GM18868 (cell line): ENCODE measurements at regions not wholly inside any gene's neighbourhood (a gene's known extent, or its start where the extent isn't known, plus 50 kb on each side); places are given as distances from the start of the nearest gene placed in this dataset.

ENCODE experiments used
- ATAC-seq: cut with Tn5 transposase; IDR thresholded peaks from one replicate; pipeline ENCODE4 v1.9.1; 2021; ENCODE audit warnings: mild to moderate bottlenecking, moderate library complexity; ENCODE audit not compliant: unreplicated experiment

DNA sequence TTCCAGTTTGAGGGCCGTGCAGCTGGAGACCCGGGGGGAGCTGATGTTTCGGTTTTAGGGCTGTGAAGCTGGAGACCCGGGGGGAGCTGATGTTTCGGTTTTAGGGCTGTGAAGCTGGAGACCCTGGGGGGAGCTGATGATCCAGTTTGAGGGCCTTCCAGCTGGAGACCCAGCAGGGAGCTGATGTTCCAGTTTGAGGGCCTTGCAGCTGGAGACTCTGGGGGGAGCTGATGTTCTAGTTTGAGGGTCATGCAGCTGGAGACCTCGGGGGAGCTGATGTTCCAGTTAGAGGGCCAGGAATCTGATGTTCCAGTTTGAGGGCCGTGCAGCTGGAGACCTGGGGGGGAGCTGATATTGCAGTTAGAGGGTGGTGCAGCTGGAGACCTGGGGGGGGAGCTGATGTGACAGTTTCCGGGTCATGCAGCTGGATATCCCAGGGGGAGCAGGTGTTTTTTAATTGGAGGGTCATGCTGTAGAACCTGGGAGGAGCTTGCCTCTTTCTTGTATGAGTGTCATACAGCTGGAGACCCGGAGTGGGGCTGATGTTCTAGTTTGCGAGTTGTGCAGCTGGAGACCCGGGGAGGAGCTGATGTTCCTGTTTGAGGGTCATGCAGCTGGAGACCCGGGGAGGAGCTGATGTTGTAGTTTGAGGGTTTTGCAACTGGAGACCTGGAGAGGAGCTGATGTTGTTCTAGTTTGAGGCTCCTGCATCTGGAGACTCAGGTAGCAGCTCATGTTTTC, 153.2 kb downstream of the RTP5 start:
- ATAC-seq = no peak

DNA sequence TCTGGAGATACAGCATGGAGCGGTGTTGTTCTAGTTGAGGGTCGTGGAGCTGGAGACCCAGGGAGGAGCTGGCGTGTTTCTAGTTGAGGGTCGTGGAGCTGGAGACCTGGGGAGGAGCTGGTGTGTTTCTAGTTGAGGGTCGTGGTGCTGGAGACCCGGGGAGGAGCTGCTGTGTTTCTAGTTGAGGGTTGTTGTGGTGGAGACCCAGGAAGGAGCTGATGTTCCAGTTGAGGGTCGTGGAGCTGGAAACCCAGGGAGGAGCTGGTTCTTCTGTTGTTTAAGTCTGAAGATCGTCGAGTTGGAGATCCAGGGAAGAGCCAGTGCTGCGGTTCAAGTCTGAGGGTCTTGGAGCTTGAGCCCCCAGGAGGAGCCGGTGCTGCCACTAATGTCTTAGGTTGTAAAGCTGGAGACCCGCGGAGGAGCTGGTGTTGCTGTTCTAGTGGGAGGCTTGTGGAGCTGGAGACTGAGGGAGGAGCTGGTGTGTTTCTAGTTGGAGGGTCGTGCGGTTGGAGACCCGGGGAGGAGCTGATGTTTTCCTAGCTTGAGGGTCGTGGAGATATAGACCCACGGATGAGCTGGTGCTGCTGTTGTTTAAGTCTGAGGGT, 155.3 kb downstream of the RTP5 start:
- ATAC-seq = no peak

DNA sequence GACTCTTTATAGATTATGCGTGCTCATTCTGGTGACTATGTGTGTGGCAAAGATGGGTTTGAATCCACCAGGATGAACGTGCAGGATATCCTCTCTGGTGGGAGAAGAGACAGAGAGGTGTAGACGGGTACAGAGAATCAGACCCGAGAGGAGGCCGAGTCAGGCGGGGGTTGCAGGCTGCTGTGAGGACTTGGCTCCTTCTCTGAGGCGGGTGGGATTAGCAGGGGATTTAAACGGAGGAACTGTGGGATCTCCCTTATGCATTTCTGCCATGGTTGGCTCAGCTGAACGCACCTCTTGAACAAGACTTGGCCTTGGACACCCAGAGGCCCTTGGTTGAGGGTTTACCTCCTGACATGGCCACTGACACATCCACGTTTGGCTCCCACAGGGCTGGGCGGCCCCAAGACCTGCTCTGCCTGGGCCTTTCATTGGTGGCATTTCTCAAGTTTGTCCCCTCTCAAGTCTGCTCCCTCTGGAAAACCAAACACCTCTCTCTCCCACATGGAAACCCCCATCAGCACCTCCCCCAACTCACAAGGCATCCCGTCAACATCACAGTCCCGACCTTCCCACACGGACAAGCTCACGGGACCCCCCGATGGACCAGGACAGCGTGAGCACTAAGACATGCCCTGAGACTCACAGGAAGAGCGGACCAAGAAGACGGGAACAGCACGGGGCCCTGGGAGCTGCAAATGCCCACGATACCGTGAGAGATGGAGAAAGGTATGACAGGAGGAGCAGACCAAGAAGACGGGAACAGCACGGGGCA, 158.3 kb downstream of the RTP5 start:
- ATAC-seq = no peak

DNA sequence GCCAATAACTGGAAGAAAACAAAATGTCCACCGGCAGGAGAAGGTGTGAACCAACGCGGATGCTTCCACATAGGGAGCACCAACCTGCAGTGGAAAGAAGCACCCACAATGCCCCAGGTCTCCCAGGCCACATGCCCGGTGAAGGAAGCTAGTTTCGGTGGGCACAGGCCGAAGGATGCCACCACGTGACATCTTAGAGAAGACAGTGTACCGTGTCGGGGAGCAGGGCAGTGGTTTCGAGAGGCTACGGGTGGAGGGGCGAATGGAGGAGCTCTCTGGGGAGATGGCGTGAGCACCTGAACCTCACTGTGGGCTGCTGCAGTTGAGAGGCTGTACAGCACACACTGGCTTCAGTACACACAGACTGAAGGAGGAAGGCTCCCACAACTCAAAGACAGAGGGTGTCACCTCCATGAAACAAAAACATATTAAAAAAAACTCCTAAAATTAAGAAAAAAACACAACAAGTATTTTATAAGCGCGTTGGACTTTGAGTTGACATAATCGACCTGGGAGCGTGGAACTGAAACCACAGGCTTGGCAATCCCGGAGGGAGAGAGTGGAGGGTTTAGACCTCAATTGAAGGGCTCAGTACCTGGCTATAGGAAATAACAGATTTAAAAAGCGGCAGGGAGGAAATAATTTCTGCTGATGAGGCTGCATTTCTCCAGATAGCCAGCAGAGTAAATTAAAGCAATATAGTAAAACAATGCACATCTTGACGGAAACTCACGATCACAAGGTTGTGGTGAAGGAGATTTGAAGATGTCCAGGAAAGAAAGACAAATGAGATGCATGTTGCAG, 160.1 kb downstream of the RTP5 start:
- ATAC-seq = no peak

DNA sequence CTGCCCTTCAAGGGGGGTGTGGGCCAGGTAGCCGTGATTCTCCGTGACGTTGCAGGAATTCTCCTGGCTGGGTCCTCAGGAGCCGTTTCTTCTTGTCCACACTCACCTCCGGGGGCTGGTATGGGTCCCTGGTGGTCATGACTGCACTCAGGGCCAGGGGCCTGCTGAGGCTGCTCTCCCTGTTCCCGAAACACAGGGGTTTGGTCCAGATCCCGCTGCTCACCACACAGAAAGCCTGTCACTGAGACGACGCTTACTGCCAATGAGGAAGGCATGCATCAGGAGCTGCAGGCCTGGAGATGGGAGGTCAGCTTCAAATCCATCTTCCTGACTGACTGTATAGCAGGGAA, 160.7 kb downstream of the RTP5 start:
- no peak for ATAC-seq

DNA sequence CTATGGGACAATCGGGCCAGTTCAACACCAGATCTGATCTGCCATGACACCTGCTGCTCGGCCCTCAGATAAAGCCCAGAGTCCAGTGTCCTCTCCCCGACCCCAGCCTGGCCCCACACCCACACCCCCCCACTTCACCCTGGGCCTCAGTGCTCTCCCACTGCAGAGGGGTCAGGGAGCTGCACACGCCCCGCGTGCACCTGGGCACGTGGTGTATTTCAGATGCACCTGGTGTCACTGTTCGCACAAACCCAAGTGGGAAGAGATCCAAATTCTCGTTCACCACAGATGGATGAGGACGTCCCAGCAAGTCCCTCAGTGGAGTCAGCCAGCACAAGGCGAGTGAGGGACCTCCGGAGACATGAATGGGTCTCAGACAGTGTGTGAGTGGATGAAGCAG, 161.3 kb downstream of the RTP5 start:
- no peak for ATAC-seq

DNA sequence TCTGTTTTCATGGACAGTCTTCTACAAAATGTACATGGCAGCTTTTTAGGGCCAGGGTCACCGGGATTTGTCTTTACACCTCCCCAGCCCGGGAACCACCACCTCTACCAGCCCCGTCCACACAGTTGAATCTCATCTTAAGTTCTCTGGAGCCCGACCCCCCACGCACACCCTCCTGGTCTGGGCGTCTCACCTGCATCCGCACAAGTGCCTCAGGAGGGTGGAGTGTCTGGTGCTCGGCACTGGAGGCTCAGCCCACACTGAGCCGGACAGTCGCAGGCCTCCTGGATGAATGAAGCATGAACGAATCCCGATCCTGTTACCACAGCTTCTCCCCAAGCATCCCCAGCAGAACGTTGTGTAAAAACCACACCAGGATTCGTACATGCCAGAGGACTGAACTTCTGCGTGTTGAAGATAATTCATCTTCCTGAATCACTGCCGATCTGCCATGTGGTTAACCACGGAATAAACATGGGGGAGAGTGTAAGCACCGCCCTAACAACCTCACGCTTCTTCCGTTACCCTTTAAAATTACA, 162.0 kb downstream of the RTP5 start:
- ATAC-seq = no peak

DNA sequence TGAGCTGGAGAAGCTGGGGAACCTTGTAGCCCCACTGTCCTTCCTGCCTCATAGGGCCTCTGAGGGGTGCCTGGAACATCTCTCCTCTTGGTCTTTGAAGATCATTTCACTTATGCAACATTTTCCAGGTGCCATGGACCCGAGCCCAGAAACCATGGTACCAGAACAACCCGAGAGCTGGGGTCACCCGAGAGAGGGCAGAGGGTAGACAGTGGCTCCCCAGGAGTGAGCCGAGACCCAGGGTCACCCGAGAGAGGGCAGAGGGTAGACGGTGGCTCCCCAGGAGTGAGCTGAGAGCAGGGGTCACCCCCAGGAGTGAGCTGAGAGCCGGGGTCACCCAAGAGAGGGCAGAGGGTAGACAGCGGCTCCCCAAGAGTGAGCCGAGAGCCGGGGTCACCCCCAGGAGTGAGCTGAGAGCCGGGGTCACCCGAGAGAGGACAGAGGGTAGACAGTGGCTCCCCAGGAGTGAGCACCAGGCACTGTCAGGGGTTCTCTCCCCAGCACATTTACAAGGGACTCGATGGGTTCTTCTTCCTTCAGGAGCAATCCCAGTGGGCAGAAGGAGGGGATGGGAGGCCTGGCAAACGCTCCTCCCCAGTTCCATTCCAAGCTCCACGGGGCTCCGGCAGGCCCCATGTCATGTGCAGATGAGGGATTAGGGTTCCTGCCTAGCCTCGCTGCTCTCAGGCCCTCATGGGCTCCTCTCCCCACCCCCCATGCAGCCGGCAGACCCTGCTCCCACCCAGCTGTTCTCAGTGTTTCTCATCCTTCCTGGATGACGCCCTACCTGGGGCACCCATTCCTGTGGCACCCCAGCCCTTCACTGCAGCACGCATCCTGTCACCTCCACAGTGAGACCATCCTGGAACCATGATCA, 163.5 kb downstream of the RTP5 start:
- no peak for ATAC-seq

DNA sequence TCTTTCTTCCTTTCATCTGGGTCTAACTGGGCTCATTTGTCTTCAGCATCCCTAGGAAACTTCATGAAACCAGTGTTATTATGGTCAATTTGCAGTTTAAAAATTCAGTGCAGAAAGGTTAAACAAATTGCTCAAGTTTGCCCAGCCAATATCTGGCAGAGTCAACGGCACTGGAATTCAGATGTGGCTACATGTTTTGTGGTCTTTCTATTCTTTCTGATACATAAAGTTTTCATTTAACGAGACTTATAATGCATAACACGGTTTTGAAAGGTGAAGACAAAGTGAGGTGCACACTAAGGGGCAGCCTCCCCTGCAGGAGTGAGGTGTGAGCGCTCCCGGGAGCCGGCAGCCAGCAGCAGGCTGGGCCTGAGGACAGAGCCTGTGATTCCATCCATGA, 164.6 kb downstream of the RTP5 start:
- no peak for ATAC-seq

DNA sequence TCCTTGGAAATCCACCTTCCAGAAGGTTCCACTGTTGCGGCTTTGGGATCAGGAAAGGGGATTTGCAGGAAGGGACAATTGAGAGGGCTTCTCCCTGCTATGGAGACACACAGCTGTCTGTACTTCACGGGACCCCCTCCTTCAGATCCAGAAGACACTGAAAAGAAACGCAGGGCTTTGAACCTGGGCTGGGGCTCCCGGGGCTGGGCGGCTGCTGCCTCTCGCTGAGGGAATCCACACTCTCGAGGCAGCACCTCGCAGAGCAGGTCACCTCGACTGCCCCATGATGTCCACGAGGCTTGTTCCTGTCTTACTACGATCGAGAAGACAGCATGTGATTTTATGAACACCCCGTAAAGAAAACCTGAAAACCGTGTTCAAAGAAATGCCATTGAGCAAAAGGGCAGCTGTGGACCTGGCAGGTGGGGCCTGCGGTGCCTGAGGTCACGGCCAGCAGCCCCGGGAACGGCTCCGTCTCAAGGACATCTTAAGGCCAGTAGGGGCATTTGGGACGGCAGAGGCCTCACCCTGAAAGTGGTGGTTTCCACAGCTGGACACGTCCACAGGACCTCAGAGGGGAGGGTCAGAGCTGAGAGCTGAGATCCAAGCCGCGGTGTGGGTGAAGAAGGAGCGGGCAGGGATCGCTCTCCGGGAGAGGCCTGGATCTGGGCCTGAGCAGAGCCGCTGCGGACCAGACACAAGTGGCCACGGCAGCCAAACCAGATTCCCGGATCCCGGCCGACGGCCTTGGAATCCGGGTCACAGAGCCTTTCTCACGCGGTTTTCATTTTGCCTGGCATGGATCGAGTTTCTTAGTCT, 165.7 kb downstream of the RTP5 start:
- ATAC-seq = no peak

DNA sequence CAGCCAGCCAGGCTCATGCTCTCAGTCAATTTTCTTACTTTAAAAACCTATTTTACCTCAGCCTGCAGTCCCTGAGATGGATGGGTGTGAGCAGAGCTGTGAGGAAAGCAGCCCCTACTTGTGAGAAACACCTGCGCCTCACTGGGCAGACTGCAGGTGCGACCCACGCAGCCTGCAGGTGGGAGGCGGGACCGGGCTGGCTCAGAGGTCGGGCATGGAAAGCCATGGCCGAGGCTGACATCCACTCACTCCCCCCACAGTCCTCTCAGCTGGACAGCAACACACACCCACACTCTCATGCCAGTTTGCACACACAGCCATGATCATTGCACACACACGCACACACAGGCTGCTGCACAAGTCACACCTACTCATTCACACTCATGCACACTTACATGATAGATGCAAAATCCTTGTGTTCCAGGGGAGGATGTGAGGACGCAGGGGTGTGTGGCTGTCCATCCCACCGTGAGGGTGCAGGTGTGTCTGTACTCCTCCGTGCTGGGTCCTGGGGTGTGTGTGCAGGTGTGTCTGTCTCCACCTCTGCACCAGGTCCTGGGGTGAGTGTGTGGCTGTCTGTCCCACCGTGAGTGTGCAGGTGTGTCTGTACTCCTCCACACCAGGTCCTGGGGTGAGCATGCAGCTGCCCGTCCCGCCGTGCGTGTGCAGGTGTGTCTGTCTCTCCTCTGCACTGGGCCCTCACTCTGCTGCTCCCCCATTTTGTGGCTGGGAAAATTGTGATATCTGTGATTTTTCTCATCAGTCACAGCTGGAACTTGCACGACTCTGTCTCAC, 166.5 kb downstream of the RTP5 start:
- ATAC-seq = no peak

DNA sequence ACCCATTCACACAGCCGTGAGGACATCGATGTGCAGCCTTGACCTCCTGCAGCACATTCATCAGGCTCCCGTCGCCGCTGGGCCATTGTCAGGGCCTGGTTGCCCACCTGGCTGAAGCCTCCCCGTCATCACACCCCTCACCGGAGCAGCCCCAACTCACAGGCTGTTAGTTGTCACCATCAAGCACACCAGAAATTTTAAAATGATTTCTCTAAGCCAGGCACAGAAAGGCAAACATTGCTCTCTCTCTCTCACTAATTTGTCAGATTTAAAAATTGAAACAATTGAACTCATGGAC, 167.1 kb downstream of the RTP5 start:
- ATAC-seq = no peak

DNA sequence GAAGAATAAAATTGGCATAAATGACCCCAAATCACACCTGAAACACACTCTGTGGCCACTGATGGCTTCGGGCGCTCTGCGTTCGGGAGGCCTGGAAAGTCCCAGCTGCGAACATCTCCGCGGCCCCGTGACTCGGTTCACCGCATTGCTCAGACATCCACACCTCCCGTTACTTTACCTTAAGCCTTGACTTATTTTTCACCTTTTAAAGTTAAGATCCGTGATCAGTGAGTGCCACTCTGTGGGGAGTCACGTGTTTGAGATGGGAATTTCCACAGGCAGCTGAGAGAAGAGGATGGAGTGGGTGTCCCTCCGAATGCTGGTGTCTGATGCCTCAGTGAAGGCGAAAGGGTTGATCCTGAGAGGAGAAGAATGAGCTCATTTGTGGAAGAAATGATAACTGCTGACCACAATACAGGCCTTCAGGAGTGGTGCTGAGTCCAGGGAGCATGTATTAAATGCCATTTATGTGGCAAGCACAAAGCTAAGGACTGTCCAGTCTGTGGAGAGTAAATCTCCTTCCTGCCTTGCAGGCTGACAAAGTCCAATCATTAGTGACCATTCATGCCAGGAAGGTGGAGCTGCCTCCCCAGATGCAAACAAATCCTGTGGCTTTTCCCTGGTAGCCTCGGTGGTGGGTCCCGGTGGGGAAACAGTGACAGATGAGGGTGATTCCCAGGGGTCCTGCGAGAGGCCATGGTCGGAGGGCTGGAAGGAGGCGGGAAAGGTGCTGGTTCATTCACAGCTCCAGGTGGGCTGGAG, 168.8 kb downstream of the RTP5 start:
- ATAC-seq = no peak

DNA sequence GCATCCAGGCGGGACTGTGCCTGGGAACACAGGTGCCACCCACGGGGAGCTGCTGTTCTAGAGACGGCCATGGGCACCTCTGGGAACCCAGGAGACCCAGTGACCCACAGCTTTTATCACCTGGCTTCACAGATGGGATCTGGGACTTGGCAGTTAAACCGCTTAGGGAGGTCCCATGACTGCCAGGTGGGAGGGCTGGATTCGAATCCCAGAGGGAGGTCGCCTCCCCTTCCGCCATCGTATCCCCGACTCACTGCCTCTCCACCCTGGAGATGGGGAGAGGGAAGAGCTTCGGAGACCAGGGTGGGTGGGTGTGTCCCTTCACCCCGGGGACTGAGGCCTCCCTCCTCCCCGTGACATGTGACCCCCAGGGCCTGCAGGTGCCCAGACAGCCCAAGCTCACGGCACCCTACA, 169.4 kb downstream of the RTP5 start:
- no peak for ATAC-seq

DNA sequence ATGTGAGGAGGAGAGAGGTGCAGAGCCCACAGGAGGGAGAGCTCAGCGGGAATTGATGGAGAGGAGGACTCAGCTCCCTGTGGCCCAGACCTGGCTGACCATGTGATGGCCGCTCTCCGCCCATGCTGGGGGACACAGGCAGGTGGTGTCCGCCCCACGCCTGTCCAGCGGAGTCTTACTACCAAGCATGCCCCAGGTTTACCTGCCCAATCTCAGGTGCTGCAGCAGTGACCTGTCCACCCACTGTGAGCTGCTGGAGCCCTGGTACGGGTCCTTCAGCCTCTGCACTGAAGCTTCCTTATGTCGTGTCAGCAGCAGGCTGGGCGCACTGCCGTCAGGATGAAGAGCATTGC, 170.8 kb downstream of the RTP5 start:
- ATAC-seq = no peak

DNA sequence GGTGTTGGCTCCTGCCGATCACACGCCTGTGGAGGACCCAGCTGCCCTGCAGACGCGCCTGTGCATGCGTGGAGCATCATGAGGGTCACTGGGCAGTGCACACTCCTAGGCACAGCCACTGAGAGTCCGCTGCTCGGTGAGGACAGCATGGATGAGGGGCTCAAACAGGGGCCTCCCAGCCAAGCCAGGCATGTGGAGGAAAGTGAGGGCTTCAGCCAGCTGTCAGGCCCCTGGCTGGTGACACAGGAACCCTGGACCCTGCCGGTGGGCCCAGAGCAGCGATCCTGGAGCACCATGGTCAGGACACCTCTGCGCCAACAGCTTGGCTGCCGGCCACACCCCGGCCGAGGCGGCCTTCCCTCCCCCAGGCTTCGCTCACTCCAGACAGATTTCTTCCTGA, 171.2 kb downstream of the RTP5 start:
- ATAC-seq = no peak

DNA sequence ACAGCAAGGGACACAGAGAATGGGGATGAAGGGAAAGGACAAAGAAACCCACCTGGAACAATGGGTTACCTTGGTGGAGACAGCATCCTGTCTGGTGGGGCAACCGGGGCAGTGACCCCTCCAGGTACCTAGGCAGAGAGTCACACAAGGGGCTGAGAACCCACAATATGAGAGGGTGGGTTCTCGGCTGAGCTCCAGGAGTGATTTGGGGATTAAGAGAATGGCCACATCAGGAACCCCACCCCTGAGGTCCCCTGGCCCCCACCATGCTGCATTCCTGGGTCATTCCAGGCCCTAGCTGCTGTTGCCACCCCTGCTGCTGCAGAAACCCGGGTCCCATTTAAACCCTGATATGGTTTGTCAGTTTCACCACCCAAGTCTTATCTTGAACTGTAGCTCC, 172.3 kb downstream of the RTP5 start:
- no peak for ATAC-seq
